Right atrium auricular region (tissue), 2 donors: ENCODE measurements at regions not wholly inside any gene's neighbourhood (a gene's known extent, or its start where the extent isn't known, plus 50 kb on each side); places are given as distances from the start of the nearest gene placed in this dataset.
"Not testable (repeated sequence)": the region's sequence is repeated elsewhere in the genome, so short reads cannot be mapped to it uniquely, and the experiment has no call there.

Experiments
- DNase-seq: peaks from one replicate; pipeline ENCODE4 v3.0.0-alpha.2; 2019; ENCODE audit warnings: low spot score
- H3K27ac ChIP-seq, 2 donors: fragments of 200-600 bp; sonication (generic); 1 replicate in 1 of 2; 2 replicates in 1 of 2; pipeline ENCODE4 v1.5.1; 2016 to 2019
- H3K27me3 ChIP-seq, 2 donors: fragments of 200-600 bp; sonication (generic); one replicate each; pipeline versions ENCODE4 v1.5.1 to v1.6.0; 2017 to 2019
- H3K36me3 ChIP-seq: fragments of 200-600 bp; sonication (generic); one replicate; pipeline ENCODE4 v1.5.1; 2016
- H3K4me1 ChIP-seq, 2 donors: fragments of 200-600 bp; sonication (generic); one replicate each; pipeline versions ENCODE4 v1.5.1 to v1.6.0; 2017 to 2019
- H3K4me3 ChIP-seq, 2 donors: fragments of 200-600 bp; sonication (generic); 1 replicate in 1 of 2; 2 replicates in 1 of 2; pipeline ENCODE4 v1.5.1; 2017 to 2019; ENCODE audit warnings: mild to moderate bottlenecking in 1 of 2, moderate library complexity in 1 of 2
- H3K9me3 ChIP-seq, 2 donors: fragments of 200-600 bp; sonication (generic); one replicate each; pipeline ENCODE4 v1.5.1; 2019
- TF ChIP-seq, protein P1 (sequence below), 2 donors: fragments of 200-600 bp; sonication (generic); IDR thresholded peaks; one replicate each; pipeline ENCODE4 v1.5.1; 2019; ENCODE audit warnings: antibody characterized with exemption in 2 of 2

DNA sequence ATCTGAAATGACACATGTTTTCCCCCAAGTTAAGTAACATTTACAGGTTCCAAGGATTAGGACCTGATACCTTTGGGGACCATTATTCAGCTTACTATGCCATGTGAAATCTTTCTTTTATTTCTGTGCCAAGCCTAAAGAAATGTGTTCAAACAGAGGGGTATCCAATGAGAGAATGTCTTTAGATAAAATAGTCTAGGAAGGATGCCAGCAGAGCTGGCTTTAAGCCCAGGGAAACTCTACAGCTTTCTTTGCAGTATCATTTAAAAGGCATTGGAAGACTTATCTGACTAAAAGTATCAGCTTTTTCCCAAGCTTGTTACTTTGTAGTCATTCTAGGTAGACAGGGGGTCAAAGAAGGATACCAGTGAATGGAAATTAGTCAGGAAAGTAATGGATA lies 860.4 kb downstream of the PLA2G4A start:
- Histone ChIP-seq H3K9me3 (no peaks in the 10 kb centered on the region), H3K27ac (no peak overlapping the region), H3K4me1 (no peaks in the 10 kb centered on the region), H3K36me3 (no peaks in the 10 kb centered on the region), H3K27me3 (no peaks in the 10 kb centered on the region), H3K4me3 (no peak overlapping the region)
- TF ChIP-seq, protein P1, sequence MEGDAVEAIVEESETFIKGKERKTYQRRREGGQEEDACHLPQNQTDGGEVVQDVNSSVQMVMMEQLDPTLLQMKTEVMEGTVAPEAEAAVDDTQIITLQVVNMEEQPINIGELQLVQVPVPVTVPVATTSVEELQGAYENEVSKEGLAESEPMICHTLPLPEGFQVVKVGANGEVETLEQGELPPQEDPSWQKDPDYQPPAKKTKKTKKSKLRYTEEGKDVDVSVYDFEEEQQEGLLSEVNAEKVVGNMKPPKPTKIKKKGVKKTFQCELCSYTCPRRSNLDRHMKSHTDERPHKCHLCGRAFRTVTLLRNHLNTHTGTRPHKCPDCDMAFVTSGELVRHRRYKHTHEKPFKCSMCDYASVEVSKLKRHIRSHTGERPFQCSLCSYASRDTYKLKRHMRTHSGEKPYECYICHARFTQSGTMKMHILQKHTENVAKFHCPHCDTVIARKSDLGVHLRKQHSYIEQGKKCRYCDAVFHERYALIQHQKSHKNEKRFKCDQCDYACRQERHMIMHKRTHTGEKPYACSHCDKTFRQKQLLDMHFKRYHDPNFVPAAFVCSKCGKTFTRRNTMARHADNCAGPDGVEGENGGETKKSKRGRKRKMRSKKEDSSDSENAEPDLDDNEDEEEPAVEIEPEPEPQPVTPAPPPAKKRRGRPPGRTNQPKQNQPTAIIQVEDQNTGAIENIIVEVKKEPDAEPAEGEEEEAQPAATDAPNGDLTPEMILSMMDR (IDR thresholded peaks at IDR 0.05): no peak
- no peak for DNase-seq

DNA sequence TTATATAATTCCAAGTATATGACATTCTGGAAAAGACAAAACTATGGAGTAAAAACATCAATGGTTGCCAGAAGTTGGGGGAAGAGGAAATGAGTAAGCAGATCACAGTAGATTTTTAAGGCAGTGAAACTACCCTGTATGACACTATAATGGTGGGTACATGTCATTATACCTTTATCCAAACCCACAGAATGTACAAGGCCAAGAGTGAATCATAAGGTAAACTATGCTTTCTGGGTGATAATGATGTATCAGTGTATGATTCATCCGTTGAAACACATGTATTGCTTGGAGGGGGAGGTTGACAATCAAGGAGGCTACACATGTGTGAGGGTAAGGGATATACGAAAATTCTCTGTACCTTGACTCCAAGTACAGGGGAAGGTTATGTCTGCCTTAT lies 862.7 kb downstream of the PLA2G4A start:
- H3K36me3 ChIP-seq: no peaks in the 10 kb centered on the region

DNA sequence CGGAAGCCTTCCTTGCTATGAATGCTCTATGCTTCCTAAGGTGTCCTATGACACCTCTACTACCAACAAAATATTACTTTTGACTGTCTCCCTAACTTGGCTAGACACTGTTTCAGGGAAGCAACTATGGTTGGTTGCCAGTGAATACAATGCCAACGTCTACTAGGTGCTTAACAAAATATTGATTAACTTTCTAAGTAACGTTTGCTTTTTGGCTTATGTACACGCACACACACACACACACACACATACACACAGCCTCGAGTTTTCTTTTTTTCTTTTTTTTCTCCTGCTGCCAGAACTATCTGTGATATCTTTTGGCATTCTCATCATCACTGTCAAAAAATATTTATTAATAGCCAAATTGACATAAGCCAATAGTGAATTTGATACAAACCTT lies 864.0 kb downstream of the PLA2G4A start:
- no peaks in the 10 kb centered on the region for H3K27me3 ChIP-seq
- H3K4me1 ChIP-seq: no peaks in the 10 kb centered on the region
- no peak overlapping the region for H3K27ac ChIP-seq
- no peaks in the 10 kb centered on the region for H3K9me3 ChIP-seq
- DNase-seq: no peak
- no peak overlapping the region for H3K4me3 ChIP-seq
- TF ChIP-seq, protein P1 (IDR thresholded peaks at IDR 0.05): no peak
- H3K36me3 ChIP-seq: no peaks in the 10 kb centered on the region

More for the DNA sequence above, 862.7 kb downstream of the PLA2G4A start:
- TF ChIP-seq, protein P1 (IDR thresholded peaks at IDR 0.05): no peak
- Histone ChIP-seq H3K4me1 (no peaks in the 10 kb centered on the region), H3K9me3 (no peaks in the 10 kb centered on the region), H3K27ac (no peak overlapping the region), H3K4me3 (no peak overlapping the region), H3K27me3 (no peaks in the 10 kb centered on the region)
- no peak for DNase-seq

DNA sequence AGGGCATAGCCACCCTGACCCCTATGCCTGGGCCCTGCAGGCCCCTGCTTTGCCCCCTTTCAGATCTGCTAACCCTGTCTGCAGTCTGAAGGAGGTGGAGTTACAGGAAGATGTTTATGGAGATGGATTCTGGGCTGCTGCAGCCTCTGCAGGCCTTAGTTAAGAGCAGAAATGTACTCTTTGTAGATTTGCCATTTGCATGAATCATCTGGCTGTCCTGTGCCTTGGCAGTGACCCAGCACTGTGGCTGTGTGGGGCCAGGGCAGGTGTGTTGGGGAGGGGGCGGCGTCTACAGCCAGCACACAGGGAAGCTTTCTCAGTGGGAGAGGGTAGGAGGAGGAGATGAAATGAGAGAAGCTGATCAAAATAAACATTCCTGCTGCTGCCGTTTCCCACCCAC lies 867.3 kb downstream of the PLA2G4A start:
- no peaks in the 10 kb centered on the region for H3K4me1 ChIP-seq
- TF ChIP-seq, protein P1 (IDR thresholded peaks at IDR 0.05): no peak
- H3K27me3 ChIP-seq: no peaks in the 10 kb centered on the region
- no peaks in the 10 kb centered on the region for H3K36me3 ChIP-seq
- H3K9me3 ChIP-seq: no peaks in the 10 kb centered on the region
- H3K4me3 ChIP-seq: no peak overlapping the region
- DNase-seq: no peak
- no peak overlapping the region for H3K27ac ChIP-seq

DNA sequence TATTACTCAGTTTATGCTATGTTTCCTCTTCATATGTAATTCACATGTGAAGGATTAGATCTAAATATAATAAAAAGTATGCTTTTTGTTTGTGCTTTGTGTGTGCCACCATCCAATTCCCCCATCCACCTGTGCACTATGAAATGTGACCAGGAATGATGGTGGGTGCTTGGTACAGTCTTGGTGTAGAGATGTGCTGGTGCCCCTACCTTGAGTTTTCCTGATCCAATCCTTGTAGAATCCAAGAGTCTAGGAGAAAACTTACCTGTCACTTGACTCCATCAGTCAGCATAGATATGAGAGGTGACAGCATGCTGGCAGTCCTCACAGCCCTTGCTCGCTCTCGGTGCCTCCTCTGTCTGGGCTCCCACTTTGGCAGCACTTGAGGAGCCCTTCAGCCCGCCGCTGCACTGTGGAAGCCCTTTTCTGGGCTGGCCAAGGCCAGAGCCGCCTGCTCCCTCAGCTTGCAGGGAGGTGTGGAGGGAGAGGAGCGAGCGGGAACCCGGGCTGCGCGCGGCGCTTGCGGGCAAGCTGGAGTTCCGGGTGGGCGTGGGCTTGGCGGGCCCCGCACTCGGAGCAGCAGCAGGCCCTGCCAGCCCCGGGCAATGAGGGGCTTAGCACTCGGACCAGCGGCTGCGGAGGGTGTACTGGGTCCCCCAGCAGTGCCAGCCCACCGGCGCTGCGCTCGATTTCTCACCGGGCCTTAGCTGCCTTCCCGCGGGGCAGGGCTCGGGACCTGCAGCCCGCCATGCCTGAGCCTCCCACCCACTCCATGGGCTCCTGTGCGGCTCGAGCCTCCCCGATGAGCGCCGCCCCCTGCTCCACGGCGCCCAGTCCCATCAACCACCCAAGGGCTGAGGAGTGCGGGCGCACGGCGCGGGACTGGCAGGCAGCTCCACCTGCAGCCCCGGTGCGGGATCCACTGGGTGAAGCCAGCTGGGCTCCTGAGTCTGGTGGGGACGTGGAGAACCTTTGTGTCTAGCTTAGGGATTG lies 874.7 kb downstream of the PLA2G4A start:
- H3K36me3 ChIP-seq, H3K4me3 ChIP-seq, H3K4me1 ChIP-seq, DNase-seq, H3K27me3 ChIP-seq, H3K9me3 ChIP-seq, H3K27ac ChIP-seq: not testable (repeated sequence)

DNA sequence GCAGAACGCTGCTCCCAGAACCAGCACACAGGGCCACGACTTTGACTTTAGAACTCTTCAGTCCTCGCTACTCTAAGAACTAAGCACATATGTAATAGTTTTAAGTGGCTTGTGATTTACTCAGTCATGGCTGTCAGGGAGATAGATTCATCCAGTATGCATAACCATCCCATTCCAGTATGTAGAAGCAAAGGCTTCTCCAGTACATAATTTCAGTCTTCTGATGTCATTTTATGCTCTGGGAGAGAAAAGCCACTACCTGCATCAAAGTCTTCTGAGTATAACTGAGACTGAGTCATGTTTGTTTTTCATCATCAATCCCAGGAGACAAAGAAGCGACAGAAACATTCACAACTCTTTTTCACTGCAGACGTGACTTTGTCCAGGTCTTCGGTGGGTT lies 885.7 kb downstream of the PLA2G4A start:
- TF ChIP-seq, protein P1 (IDR thresholded peaks at IDR 0.05): no peak
- Histone ChIP-seq H3K4me1 (no peaks in the 10 kb centered on the region), H3K9me3 (no peaks in the 10 kb centered on the region), H3K27me3 (no peaks in the 10 kb centered on the region), H3K4me3 (no peak overlapping the region), H3K36me3 (no peaks in the 10 kb centered on the region), H3K27ac (no peak overlapping the region)
- DNase-seq: no peak
